Activated effector memory CD4-positive, alpha-beta T cell treated with Interleukin-2 at 50 U/mL for 16 hours (primary cell): ENCODE measurements at regions not wholly inside any gene's neighbourhood (a gene's known extent, or its start where the extent isn't known, plus 50 kb on each side); places are given as distances from the start of the nearest gene placed in this dataset.

Source experiments
- DNase-seq: peaks from one replicate; pipeline ENCODE4 v3.0.0-alpha.2; 2020

- no peak for DNase-seq
Observed at GRCh38 chr11:104582431-104582830, 315.8 kb downstream of the CASP12 start.

DNA sequence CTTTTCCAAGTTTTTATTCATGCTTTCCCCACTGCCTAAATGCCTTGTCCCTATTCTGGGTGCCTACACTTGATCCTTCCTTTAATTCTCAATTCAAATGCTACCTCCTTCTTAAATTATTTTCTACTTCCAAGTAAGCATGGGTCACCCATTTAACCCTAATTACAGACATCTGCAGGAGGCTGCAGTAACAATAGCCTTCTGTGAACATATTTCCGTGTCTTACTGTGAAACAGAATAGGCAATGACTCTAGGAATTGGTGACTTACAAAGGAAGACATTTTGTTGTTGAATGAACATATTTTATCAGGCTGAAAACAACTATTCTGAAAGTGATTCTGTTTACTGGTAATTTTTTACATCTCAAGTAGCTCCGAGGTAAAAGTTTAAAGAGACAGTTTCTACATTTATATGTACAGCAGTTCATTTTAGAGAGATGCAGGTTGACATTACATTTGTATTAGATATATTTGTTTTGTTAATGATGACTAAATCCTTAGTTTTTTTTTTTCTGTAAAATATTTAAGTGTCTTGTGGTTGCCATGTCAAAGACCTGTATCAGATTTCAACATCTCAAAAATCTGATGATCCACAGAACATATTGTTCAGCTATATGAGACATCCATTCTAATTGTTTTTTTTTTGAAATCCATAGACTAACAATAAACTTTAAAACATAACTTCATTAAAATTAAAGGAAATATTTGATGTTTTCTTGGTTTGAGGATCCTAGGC, 316.8 kb downstream of the CASP12 start:
- DNase-seq, result no peak

GRCh38 chr11:104573441-104573990, 324.7 kb downstream of the CASP12 start:
- no peak for DNase-seq

DNA sequence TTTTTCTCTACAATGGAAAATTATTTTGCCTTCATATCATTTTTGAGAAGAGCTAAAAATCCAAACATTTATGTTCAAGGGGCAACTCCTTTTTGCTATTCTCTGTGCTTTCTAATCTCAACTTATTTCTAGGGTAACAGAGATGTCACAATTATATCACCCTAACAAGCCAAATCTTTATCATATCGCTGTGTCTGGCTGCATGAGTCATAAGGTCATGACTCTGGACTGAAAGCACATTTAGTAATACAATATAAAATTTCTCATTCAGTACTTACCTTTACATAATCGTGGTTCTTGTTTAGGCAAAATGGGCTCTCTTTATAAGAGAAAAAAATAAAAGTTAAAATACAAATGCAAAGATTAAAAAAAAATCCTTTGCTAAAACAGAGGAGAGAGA, 326.0 kb downstream of the CASP12 start:
- no peak for DNase-seq

GRCh38 chr11:104570078-104570701, 328.1 kb downstream of the CASP12 start:
- no peak for DNase-seq

DNA sequence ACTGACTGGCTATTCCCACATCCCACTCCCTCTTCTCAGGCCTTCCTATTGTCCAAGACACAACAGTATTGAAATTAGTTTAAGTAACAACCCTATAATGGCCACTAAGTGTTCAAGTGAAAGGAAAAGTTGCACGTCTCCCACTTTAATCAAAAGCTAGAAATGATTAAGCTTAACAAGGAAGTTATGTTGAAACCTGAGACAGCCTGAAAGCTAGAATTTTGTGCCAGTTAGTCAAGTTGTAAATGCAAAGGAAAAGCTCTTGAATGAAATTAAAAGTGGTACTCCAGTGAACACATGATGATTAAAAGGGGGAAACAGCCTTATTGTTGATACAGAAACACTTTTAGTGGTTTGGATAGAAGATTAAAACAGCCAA, 332.7 kb downstream of the CASP12 start:
- DNase-seq, result no peak

GRCh38 chr11:104564921-104565582, 333.2 kb downstream of the CASP12 start:
- DNase-seq, result no peak

DNA sequence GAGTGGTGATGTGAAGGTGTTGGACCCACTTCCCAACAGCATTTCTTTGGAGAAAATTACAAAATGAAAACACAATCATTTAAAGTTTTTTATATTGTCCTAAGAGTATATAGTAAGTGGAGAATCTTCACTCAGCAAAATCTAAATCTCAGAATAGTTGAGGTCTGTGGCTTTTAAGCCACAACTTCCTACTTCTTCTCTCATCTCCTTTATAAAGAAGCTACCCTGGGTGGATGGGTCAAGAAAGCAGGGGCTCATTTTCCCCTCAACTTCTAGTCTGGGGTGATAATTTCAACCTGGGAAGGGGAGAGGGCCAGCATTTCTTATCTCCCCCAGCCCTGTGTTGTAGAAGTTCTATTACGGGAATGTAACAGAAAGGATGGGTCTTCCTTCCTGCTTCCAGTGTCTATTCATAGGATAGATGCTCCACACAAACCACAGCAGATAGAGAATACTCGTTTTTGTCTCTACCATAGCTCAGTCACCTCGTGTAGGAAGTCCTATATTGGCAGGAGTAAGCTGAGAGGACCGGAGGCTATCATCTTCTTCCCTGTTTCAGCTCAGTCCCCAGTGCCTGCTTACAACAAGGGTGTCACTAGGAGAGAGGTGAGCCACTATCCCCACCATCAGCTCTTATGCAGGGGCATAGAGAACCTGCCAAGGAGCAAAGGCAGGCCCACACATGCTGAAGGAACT, 341.5 kb downstream of the CASP12 start:
- DNase-seq, result no peak

GRCh38 chr11:104549019-104549418, 349.2 kb downstream of the CASP12 start:
- no peak for DNase-seq

DNA sequence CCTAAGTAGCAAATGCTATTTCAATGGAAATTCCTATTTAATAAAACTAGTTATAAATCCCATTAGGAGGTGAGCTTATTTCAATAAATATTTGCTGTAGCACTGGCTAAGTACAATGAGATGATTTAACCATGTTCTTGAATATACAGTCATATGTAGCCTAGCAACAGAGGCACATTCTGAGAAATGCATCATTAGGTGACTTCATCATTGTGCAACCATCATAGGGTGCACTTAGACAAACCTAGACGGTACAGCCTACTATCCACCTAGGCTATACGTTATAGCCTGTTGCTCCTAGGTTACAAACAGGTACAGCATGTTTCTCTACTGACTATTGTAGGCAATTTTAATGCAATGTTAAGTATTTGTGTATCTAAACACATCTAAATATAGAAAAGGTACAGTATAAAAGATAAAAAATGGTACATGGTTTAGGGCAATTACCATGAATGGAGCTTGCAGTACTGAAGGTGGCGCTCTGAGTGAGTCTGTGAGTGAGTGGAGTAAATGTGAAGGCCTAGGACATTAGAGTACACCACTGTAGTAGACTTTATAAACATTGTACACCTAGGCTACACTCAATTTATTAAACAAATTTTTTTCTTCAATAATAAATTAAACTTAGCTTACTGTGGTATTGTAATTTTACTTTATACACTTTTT, 350.1 kb downstream of the CASP12 start:
- DNase-seq, result no peak

DNA sequence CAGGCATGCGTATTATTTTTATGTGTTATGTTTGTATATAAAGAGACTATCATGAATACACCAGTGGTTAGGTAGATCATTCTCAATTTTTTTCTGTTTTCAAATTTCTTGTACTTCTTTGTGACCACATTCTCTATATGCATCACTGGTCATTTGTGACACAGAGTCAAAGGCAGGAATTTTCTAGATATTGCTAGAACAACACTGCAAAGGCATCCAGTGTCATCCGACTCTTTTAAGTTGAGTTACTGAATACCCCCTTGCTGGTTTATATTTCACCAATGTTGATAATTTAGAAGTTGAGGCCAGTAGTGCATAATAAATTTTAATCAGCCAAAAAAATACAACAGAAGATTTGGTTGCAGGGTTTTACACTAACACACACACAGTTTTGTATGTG, 351.8 kb downstream of the CASP12 start:
- no peak for DNase-seq

DNA sequence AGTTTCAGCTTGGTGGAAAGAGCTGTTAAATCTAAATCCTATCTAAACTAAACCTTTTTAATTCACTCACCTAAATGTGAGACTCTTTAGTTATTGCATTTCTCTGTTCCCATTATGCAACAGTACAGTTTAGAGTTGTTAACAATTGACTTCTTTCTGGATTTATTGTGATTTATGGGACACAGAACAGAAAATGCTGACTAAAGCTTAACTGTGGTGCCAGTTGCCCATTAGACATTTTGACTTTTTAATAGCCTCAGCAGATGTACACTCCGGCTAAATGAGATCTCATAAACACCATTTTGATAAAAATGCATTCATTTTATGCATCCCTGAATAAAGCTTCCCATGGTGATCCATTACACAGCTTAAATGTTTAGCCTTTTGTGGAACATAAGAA, 356.6 kb downstream of the CASP12 start:
- no peak for DNase-seq

- DNase-seq, result no peak
Observed at GRCh38 chr11:104538313-104538712, 359.9 kb downstream of the CASP12 start.

DNA sequence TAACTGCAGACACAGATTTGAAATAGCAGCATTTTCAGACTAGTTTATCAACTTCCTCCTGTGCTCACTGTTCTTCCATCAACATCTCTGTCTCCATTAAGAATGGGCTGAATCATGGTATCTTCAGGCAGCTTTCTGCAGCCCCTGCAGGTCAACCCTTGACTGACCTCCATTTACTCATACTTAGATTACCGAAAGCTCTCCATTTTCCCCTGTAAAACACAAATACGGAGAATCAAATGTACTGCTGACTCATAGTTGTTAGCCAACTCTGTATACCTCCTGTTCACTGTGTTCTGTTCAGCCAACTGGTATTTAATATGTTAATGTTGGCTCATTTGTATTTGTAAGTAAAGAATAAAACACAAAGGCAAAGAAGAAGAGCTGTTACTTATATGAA, 364.0 kb downstream of the CASP12 start:
- DNase-seq, result no peak

DNA sequence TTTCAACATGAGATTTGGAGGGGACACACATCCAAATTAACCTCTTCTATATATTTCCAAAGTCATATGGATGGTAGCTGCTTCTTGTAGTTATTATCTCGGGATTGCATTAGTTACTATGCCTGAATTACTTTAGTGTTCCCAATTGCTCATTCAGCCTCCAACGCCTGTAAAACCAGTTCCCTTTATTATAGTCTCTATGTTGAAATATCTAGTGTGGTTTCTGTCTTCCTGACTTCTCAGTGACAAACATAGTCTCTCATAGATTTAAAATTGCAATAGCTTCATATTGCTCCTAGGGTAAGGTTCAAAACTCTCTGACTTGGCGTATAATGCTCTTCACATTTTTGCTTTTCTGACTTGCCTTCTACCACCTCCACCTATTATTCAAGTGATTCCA, 366.4 kb downstream of the CASP12 start:
- DNase-seq, result no peak

GRCh38 chr11:104531075-104531474, 367.1 kb upstream of the PDGFD start:
- no peak for DNase-seq

- DNase-seq, result no peak
Observed at GRCh38 chr11:104529906-104530305, 366.0 kb upstream of the PDGFD start.

DNA sequence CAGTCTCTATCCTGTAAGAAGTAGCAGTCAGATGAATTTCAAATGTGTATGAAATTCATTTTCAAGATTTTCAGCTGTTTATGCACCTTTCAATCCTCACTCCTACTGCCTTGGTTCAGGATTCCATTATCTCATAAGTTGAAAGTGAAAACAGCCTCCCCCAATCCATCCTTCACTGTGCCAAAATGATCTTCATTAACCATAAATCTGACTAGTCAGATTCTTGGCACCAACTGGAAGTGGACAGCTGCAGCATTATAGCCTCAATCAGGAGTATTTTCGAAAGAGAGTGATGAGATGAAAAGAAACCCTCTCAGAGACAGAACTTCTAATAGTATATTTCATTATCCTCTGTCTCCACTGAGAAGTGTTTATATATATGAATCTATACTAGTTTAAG, 365.3 kb upstream of the PDGFD start:
- DNase-seq, result no peak

GRCh38 chr11:104526006-104526405, 362.1 kb upstream of the PDGFD start:
- DNase-seq, result no peak

- DNase-seq, result no peak
Observed at GRCh38 chr11:104525416-104525815, 361.5 kb upstream of the PDGFD start.

GRCh38 chr11:104524254-104524653, 360.3 kb upstream of the PDGFD start:
- no peak for DNase-seq

DNA sequence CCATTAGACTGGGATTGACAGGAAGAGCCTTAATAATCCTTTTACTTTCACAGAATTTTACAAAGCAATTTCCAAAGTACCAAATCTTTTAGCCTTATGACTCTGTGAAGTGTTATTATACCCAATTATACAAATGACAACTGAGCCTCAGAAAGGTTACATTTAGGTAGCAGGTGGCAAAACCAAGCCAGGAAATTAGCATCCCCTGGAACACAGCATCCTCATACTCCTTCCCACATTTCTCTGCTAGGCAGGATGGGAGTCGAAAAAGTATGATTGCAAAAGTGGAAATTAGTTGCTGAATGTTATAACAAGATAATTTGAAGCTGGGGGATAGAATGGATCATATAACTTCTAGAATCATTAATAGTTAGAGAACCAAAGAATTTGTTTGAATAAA, 359.7 kb upstream of the PDGFD start:
- no peak for DNase-seq

DNA sequence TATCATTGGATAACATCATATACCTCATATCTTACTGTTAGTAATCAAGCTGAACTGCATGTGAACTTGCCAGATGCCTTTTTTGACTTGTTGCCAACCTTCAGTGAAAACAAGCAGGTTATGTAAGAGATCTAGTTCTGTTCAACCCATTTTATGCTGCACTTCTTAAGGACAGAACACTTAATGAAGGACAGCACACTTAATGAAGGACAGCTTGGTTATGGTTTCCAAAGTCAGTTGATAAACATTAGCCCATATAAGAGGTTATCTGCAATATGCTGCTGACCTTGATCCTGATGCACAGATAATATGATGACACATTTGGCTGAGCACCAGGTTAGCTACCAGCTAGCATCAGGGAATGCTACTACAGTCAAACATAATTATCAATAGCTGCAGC, 358.7 kb upstream of the PDGFD start:
- DNase-seq, result no peak
